OCI-LY7 (cell line): ENCODE measurements at regions not wholly inside any gene's neighbourhood (a gene's known extent, or its start where the extent isn't known, plus 50 kb on each side); places are given as distances from the start of the nearest gene placed in this dataset.

ENCODE experiments used
- BruUV-seq: library from RNA; stranded (reverse); fragments of 400-500 nt; replicated peaks from 2 replicates; lab custom pipeline; 2021; lab: Mats Ljungman, UMichigan
- CTCF ChIA-PET: fragments of 300-600 bp; sonication (Branson Sonifier 250); formaldehyde crosslinking; loops from one replicate; lab custom pipeline; 2022; ENCODE audit warnings: antibody characterized with exemption; ENCODE audit not compliant: unreplicated experiment; lab: Charles Lee
- POLR2A ChIA-PET: fragments of 300-600 bp; sonication (Branson Sonifier 250); formaldehyde crosslinking; loops from one replicate; lab custom pipeline; 2022; ENCODE audit warnings: antibody characterized with exemption; lab: Charles Lee
- DNase-seq: peaks from one replicate; pipeline ENCODE4 v3.0.0-alpha.2; 2015; ENCODE audit warnings: low spot score
- H2AFZ ChIP-seq: fragments of 200-600 bp; sonication (generic), shearing (Covaris generic); 2 replicates; pipeline ENCODE4 v1.6.1; 2014; ENCODE audit warnings: mild to moderate bottlenecking, antibody characterized with exemption, low read length, moderate library complexity
- H3K27ac ChIP-seq: fragments of 200-600 bp; sonication (generic); 2 replicates; pipeline ENCODE4 v1.5.1; 2014; ENCODE audit warnings: mixed run types, low read depth, mild to moderate bottlenecking, moderate library complexity, low read length, inconsistent platforms; ENCODE audit not compliant: poor library complexity, severe bottlenecking
- H3K36me3 ChIP-seq: fragments of 200-600 bp; sonication (generic); 2 replicates; pipeline ENCODE4 v1.6.1; 2014; ENCODE audit warnings: mild to moderate bottlenecking, antibody characterized with exemption, low read length, moderate library complexity, mixed read lengths; ENCODE audit not compliant: insufficient read depth
- H3K4me1 ChIP-seq: fragments of 200-600 bp; sonication (generic); 2 replicates; pipeline ENCODE4 v1.5.1; 2014; ENCODE audit warnings: mild to moderate bottlenecking, low read length; ENCODE audit not compliant: insufficient read depth, poor library complexity, severe bottlenecking
- H3K4me2 ChIP-seq: fragments of 200-600 bp; sonication (generic); 2 replicates; pipeline ENCODE4 v1.6.1; 2014; ENCODE audit warnings: mild to moderate bottlenecking, low read length
- H3K4me3 ChIP-seq: fragments of 200-600 bp; sonication (generic); 2 replicates; pipeline ENCODE4 v1.5.1; 2014; ENCODE audit warnings: mild to moderate bottlenecking, low read depth, low read length; ENCODE audit not compliant: poor library complexity, severe bottlenecking
- H3K79me2 ChIP-seq: fragments of 200-600 bp; sonication (generic); 2 replicates; pipeline ENCODE4 v1.6.1; 2016; ENCODE audit warnings: low read depth, mild to moderate bottlenecking, low read length, moderate library complexity, mixed read lengths; ENCODE audit not compliant: insufficient read depth
- H3K9me2 ChIP-seq: fragments of 200-600 bp; sonication (generic); 2 replicates; pipeline ENCODE4 v1.6.1; 2016; ENCODE audit warnings: mild to moderate bottlenecking, low read length, mixed read lengths; ENCODE audit not compliant: insufficient read depth
- H3K9me3 ChIP-seq: fragments of 200-600 bp; sonication (generic); 2 replicates; pipeline ENCODE4 v1.6.1; 2014; ENCODE audit warnings: mild to moderate bottlenecking, mixed run types, low read length, mixed read lengths
- H4K20me1 ChIP-seq: fragments of 200-600 bp; sonication (generic); 2 replicates; pipeline ENCODE4 v1.6.1; 2014; ENCODE audit warnings: mild to moderate bottlenecking, antibody characterized with exemption, low read length, moderate library complexity, mixed read lengths; ENCODE audit not compliant: insufficient read depth
- EZH2phosphoT487 ChIP-seq: fragments of 200-600 bp; sonication (generic); IDR thresholded peaks from 2 replicates; pipeline ENCODE4 v1.6.1; 2018; ENCODE audit warnings: low read depth, borderline replicate concordance, mild to moderate bottlenecking, mixed run types, antibody characterized with exemption, low read length, moderate library complexity, mixed read lengths
- intact Hi-C: fragments of 100-400 bp; cut with micrococcal nuclease; formaldehyde crosslinking; loops from one replicate; pipeline ENCODE4 v1.10.0; 2022; ENCODE audit not compliant: unreplicated experiment
- TF ChIP-seq, protein P1 (sequence below): fragments of 200-600 bp; sonication (generic); conservative IDR thresholded peaks from 2 replicates; pipeline ENCODE4 v1.5.1; 2014; ENCODE audit warnings: mild to moderate bottlenecking, antibody characterized with exemption, low read length, moderate library complexity, mixed read lengths

GRCh38 chr10:110394898-110395297 is 90.2 kb upstream of the SMNDC1 start:
- intact Hi-C loops: no loop called here
- Histone ChIP-seq H4K20me1 (no peaks in the 10 kb centered on the region), H3K79me2 (no peaks in the 10 kb centered on the region), H3K4me1 (peaks cover 14% of the 10 kb centered on the region), H2AFZ (no peak overlapping the region), H3K9me2 (no peaks in the 10 kb centered on the region), H3K4me3 (no peak overlapping the region), H3K36me3 (no peaks in the 10 kb centered on the region), H3K4me2 (no peak overlapping the region), H3K9me3 (no peaks in the 10 kb centered on the region), H3K27ac (no peak overlapping the region)
- CTCF ChIA-PET: no interaction called here
- POLR2A ChIA-PET: interaction anchor here (0.8 kb wide), 1 partner anchor 87 kb away, joined by 8 read pairs; no protein-coding TSS in a partner anchor
- TF ChIP-seq, protein P1, sequence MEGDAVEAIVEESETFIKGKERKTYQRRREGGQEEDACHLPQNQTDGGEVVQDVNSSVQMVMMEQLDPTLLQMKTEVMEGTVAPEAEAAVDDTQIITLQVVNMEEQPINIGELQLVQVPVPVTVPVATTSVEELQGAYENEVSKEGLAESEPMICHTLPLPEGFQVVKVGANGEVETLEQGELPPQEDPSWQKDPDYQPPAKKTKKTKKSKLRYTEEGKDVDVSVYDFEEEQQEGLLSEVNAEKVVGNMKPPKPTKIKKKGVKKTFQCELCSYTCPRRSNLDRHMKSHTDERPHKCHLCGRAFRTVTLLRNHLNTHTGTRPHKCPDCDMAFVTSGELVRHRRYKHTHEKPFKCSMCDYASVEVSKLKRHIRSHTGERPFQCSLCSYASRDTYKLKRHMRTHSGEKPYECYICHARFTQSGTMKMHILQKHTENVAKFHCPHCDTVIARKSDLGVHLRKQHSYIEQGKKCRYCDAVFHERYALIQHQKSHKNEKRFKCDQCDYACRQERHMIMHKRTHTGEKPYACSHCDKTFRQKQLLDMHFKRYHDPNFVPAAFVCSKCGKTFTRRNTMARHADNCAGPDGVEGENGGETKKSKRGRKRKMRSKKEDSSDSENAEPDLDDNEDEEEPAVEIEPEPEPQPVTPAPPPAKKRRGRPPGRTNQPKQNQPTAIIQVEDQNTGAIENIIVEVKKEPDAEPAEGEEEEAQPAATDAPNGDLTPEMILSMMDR: no peak
- no peak for TF ChIP-seq EZH2phosphoT487
- DNase-seq: no peak
- BruUV-seq: no TSS peak

DNA sequence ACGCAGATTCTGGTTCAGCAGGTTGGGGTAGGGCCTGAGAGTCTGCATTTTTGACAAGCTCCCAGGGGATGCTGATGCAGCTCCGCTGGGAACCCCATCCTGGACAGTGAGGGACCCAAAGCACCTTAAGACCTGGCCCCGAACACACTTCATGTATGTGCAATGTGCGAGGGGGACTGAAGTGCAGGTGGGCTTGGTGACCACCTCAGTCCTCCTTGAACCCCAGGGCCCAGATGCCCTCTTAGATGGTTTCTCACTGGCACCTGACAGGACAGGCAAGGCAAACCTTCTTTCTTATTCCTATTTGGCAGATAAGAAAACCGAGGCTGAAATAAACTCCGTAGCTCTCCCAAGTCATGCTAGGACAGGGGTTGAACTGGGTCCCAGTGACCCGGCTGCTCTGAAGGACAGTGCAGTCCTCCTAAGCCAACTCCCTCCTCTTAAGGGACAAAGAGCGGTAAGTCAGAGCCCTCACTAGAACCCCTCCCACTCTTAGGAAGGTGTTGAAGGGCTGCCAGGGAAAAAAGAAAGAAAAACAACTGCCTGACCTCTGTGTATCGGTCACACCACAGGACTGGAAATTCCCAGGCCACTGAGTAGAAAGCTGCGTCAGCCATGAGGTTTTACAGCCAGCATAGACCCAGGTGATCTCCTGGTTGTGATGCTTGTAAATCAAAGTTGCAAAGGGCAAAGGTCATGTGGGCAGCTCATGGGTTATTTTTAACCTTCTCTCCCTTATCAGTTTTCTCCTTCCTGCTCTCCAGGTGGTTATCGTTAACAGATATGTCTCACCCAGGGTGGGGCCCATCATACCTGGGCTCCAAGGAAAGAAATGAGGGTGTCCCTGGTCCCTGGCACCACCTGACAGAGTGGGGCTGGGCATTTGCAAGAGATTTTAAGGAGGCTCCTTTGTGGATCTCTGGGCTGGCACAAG is 90.9 kb upstream of the SMNDC1 start:
- BruUV-seq: no TSS peak
- ChIA-PET CTCF (no interaction called here), POLR2A (interaction anchor here (0.9 to 2.1 kb wide), 4 partner anchors 9 to 23 kb away, joined by 3 to 8 read pairs (median 4); no protein-coding TSS in a partner anchor)

More for the DNA sequence above, 90.9 kb upstream of the SMNDC1 start:
- no peaks in the 10 kb centered on the region for H3K79me2 ChIP-seq
- no peak for DNase-seq
- no peak overlapping the region for H3K27ac ChIP-seq
- H4K20me1 ChIP-seq: no peaks in the 10 kb centered on the region
- no peak overlapping the region for H3K4me3 ChIP-seq
- no peak for TF ChIP-seq EZH2phosphoT487
- TF ChIP-seq, protein P1: no peak
- no peak overlapping the region for H2AFZ ChIP-seq
- H3K4me1 ChIP-seq: peaks cover 6% of the 10 kb centered on the region
- H3K36me3 ChIP-seq: no peaks in the 10 kb centered on the region
- intact Hi-C loops: no loop called here
- H3K4me2 ChIP-seq: no peak overlapping the region
- no peaks in the 10 kb centered on the region for H3K9me3 ChIP-seq
- H3K9me2 ChIP-seq: no peaks in the 10 kb centered on the region
